Putamen (tissue), 1 donor: ENCODE measurements at regions not wholly inside any gene's neighbourhood (a gene's known extent, or its start where the extent isn't known, plus 50 kb on each side); places are given as distances from the start of the nearest gene placed in this dataset.

Experiments used
- DNase-seq: peaks from one replicate; pipeline ENCODE4 v3.0.0-alpha.2; 2016; ENCODE audit warnings: low spot score

DNA sequence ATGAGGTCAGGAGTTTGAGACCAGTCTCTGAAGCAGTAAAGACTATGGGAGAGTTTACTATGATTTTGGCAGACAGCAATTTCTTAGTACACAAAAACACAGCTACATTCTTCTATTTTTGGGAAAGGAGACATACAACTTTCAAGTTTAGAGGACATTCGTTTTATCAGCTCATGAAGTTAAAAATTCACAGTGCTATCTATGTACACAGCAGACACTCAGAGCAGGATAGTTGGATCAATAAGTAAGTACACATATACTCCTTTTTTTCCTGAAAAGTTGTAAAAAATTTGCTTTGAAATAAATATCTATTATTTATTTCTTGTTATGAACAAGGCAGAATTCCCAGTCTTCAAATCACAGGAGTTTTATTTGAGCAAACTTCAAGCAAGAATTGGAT is 159.7 kb downstream of the SERPINI1 start:
- DNase-seq: no peak

DNA sequence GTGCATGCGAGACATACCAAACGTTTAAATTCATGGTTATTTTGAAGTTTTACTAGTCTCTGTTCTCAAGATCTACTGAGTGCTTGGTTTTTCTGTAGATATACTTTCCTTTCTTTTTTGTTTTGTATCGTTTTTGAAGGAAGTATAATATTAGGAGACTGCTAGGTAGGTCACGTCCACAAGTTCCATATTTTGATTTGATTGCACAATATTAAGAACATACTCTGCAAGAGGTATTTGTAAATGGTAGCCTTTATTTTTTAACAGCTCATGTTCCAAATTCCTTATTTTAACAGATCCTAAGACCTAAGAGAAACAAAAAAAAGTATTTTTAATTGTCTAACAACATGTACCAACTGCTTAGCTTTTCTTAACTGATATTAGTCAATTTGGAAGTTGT is 156.7 kb downstream of the SERPINI1 start:
- DNase-seq: no peak

DNA sequence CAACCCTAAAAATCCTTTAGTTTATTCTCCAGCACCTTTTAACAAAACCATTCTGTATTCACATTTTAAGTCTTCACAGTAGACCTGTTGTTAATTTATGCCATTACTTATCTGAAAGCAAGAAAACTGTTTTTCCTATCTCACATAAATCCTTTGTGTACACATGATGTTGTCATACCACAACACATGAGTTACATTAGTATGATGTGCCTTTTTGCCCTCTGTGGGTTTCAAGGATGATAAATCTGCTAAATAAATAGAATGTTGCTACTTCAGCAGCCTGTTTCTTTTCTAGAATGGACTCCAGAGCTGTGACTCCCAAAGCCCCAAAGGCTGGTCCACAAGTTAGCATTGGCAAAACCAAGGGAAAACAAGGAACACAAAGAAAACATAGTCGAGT is 151.6 kb downstream of the SERPINI1 start:
- no peak for DNase-seq

DNA sequence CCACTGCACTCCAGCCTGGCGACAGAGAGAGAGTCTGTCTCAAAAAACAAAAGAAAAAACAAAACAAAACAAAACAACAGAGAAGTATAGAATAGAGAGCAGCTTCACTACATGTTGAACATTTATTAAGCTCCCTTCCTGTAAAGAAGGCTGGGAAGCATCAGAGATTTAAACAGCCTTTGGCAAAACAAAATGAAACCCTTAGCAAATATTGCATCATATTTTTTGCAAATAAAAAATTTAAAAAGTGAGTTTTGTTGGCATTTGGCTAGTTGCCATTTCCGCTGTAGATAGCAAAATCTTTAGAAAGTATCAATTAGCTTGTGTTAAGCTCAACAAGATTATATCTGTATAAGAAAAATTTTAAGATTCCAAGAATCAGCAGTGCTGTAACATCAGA is 151.2 kb downstream of the SERPINI1 start:
- DNase-seq: no peak

DNA sequence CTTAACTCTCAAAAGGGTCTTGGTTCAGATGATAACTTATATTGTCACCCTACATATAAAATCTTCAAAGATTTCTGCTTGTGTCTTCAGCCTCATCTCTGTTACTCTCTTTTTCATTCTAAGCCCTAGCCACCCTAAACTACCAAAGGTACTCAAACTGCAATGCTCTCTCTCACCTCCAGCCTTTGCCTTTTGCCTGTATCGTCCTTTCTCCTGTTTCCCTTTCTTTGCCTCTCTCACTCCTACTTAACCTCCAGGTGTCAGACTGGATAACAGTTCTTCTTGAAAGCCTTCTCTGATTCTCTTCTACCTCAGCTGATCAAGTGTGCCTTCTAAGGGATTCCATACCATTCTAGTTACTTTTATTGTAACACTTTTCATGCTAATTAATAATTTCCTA is 149.8 kb downstream of the SERPINI1 start:
- no peak for DNase-seq

DNA sequence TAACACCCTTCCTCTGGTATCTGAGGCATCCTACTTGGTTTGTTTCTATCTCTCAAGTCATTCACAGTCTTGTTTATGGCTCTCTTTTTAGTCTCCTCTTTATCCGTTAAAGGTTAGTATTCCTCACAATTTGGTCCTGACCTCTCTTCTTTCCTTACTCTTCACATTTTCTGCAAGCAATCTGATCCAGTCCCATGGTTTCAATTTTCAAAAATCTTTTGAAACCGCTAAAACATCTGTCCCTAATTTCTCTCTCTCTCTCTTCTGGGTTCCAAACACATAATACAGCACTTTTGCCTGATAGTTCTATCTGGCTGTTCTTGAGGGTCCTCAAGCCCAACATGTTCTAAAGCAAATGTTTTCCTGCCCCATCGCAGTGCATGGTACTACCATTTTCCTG is 149.0 kb downstream of the SERPINI1 start:
- no peak for DNase-seq

DNA sequence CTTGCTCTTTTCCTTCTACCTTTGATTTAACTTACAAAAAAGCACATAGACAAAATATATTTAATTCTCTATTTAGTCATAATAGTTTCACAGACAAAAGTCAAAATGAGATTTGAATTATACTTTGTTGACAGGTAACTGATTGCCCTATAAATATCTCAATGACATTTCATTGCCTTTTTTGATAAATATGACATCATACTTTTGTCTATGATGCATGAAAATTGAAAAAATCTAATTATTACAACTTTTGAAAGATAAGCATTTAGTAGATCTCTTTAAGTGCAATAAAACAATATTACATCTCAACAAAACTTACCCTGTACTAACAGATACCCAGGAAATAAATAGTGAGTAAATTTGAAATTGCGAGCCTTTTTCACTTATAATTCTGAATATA is 147.9 kb downstream of the SERPINI1 start:
- DNase-seq: no peak

DNA sequence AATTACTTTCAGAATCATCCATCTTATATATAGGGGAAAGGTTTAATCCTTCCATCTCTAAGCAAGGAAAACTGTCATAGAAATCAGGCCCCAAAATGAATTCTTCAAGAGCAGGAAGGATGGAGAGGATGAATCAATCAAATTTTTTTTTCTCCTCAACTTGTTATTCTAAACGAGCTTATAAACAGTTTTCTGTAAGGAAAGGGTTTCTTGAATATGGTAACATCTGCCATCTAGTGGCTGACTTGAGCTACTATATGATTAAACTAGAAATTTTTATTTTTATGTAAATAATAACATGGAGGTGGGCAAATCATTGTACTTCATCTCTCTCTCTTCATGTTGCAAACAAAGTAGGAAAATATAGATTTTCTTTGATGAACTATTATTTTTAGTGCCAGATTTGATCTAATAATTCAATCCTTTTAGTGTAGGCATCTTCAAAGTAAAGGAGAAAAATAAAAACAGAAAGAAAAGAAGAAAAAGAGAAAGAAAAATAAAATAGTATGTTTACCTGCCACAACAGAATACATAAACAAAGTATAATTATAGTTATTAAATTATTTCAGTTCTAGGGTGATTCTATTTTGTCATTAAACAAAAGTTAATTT is 146.6 kb downstream of the SERPINI1 start:
- DNase-seq: peak; percentile 36

DNA sequence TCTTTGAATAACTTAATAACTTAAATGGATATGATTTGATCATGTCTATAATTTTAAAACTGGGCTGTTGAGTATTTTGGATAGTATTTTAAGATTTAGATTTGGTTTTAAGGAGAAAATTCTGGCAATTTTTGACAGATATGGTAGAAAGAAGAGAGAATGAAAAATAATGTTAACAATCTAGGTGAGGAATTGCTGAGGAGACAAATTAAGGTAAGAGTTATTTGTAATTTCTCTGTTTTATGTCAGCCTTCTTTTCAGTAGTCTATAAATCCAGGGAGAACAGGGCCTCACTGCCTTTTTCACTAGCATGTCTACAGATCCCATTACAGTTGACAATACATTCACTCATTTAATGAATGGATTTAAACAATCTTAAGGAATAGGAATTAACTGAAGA is 144.7 kb downstream of the SERPINI1 start:
- no peak for DNase-seq

DNA sequence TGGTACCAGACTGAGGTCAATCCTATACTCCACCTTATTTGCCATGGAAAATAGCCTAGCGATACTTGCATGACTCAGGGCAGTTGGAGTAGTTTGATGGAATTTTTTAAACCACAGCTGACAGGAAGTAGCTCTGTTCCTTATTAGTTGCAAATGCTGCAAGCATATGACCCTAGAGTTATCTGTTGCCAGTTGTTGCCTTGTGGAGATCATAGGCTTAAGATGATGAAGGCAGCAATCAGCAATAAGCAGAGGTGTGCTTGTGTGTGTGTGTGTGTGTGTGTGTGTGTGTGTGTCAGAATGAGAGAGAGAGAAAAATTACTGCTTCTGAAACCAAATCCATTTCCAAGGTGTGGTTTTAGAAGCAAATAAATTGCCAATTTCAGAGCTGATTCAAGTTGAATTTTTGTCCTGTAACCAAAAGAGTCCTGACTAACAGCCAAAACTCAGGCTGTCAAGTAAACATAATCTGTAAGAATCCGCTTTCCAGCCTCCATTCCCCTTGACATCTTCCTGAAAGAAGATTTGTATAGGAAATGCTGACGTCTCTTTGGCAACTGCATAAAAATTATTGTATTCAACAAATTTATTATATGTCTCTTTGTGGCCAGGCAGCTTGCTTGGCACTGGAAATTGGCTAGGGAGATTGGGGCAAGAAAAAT is 141.2 kb downstream of the SERPINI1 start:
- no peak for DNase-seq
